PC-9 (cell line): ENCODE measurements at regions not wholly inside any gene's neighbourhood (a gene's known extent, or its start where the extent isn't known, plus 50 kb on each side); places are given as distances from the start of the nearest gene placed in this dataset.

ENCODE experiments used
- BruUV-seq: library from RNA; stranded (reverse); fragments of 400-500 nt; replicated peaks from 2 replicates; lab custom pipeline; 2021; lab: Mats Ljungman, UMichigan
- CTCF ChIA-PET: fragments of 300-600 bp; sonication (Branson Sonifier 250); formaldehyde crosslinking; loops from one replicate; lab custom pipeline; 2022; ENCODE audit warnings: antibody characterized with exemption; lab: Charles Lee
- POLR2A ChIA-PET: fragments of 300-600 bp; sonication (Branson Sonifier 250); formaldehyde crosslinking; loops from one replicate; lab custom pipeline; 2022; ENCODE audit warnings: antibody characterized with exemption; ENCODE audit not compliant: unreplicated experiment; lab: Charles Lee
- DNase-seq, 2 experiments: peaks; one replicate each; pipeline versions ENCODE4 v3.0.0 to v3.0.0-alpha.2; 2015 to 2022; ENCODE audit warnings: mixed read lengths in 1 of 2
- H2AFZ ChIP-seq: fragments of 200-600 bp; sonication (generic); 2 replicates; pipeline ENCODE4 v1.8.1; 2017; ENCODE audit warnings: antibody characterized with exemption
- H3F3A ChIP-seq: fragments of 200-600 bp; sonication (generic); 2 replicates; pipeline ENCODE4 v1.8.1; 2017; ENCODE audit warnings: antibody characterized with exemption, mild to moderate bottlenecking, low read depth; ENCODE audit not compliant: insufficient read depth
- H3K27ac ChIP-seq: fragments of 200-600 bp; sonication (generic); 2 replicates; pipeline ENCODE4 v1.6.1; 2016; ENCODE audit warnings: mixed run types
- H3K27me3 ChIP-seq: fragments of 200-600 bp; sonication (generic); 2 replicates; pipeline ENCODE4 v1.6.1; 2016; ENCODE audit warnings: low read depth, mixed run types; ENCODE audit not compliant: insufficient read depth
- H3K36me3 ChIP-seq: fragments of 200-600 bp; sonication (generic); 2 replicates; pipeline ENCODE4 v1.6.1; 2016; ENCODE audit warnings: low read depth, mixed run types
- H3K4me1 ChIP-seq: fragments of 200-600 bp; sonication (generic); replicated peaks from 2 replicates; pipeline ENCODE4 v1.6.1; 2016; ENCODE audit warnings: mixed run types; ENCODE audit not compliant: insufficient read depth
- H3K4me2 ChIP-seq: fragments of 200-600 bp; sonication (generic); 2 replicates; pipeline ENCODE4 v1.6.1; 2017; ENCODE audit warnings: mixed run types
- H3K4me3 ChIP-seq: fragments of 200-600 bp; sonication (generic); 2 replicates; pipeline ENCODE4 v1.6.1; 2016; ENCODE audit warnings: mixed run types
- H3K79me2 ChIP-seq: fragments of 200-600 bp; sonication (generic); 2 replicates; pipeline ENCODE4 v1.6.1; 2017; ENCODE audit warnings: low read depth, mixed run types
- H3K9me2 ChIP-seq: fragments of 200-600 bp; sonication (generic); 2 replicates; pipeline ENCODE4 v1.8.1; 2017; ENCODE audit warnings: mild to moderate bottlenecking; ENCODE audit not compliant: insufficient read depth
- H3K9me3 ChIP-seq: fragments of 200-600 bp; sonication (generic); 2 replicates; pipeline ENCODE4 v1.8.1; 2016; ENCODE audit warnings: low read depth; ENCODE audit not compliant: insufficient read depth
- H4K20me1 ChIP-seq: fragments of 200-600 bp; sonication (generic); 2 replicates; pipeline ENCODE4 v1.8.1; 2017; ENCODE audit not compliant: insufficient read depth
- CTCF ChIP-seq: fragments of 200-600 bp; sonication (generic); conservative IDR thresholded peaks from 2 replicates; pipeline ENCODE4 v1.6.1; 2017; ENCODE audit warnings: mixed run types, antibody characterized with exemption, mild to moderate bottlenecking, moderate library complexity
- EZH2 ChIP-seq: fragments of 200-600 bp; sonication (generic); IDR thresholded peaks from 2 replicates; pipeline ENCODE4 v1.8.0; 2017; ENCODE audit warnings: antibody characterized with exemption, low read depth
- intact Hi-C: fragments of 100-400 bp; cut with micrococcal nuclease; formaldehyde crosslinking; loops from one replicate; pipeline ENCODE4 v1.10.0; 2022; ENCODE audit not compliant: unreplicated experiment

- H3K79me2 ChIP-seq: no peaks in the 10 kb centered on the region
- TF ChIP-seq EZH2: no peak
- peak overlapping the region; percentile 33; the same call in 1 of the 2 replicates for H3K4me3 ChIP-seq
- H4K20me1 ChIP-seq: no peaks in the 10 kb centered on the region
- no peaks in the 10 kb centered on the region for H3K27me3 ChIP-seq
- peaks cover 31% of the 10 kb centered on the region for H3K4me1 ChIP-seq
- H3K4me2 ChIP-seq: peak overlapping the region; percentile 65
- POLR2A ChIA-PET: interaction anchor here (0.5 to 0.6 kb wide), 3 partner anchors 12 to 95 kb away, joined by 3 read pairs; no protein-coding TSS in a partner anchor
- no peaks in the 10 kb centered on the region for H3K9me3 ChIP-seq
- H3K27ac ChIP-seq: peak overlapping the region; percentile 75
- peak; percentile 69 to 89 for DNase-seq
- H3F3A ChIP-seq: peaks cover 19% of the 10 kb centered on the region
- H3K36me3 ChIP-seq: no peaks in the 10 kb centered on the region
- H3K9me2 ChIP-seq: no peaks in the 10 kb centered on the region
- no peak overlapping the region for H2AFZ ChIP-seq
- CTCF ChIA-PET: no interaction called here
- no TSS peak for BruUV-seq
- intact Hi-C loops: loop anchor here (5.0 to 10.0 kb wide), 2 partner anchors 78 to 181 kb away; no protein-coding TSS in a partner anchor
Observed at GRCh38 chr6:84466511-84466910, 239.1 kb upstream of the CEP162 start.

- H2AFZ ChIP-seq: no peak overlapping the region
- peaks cover 31% of the 10 kb centered on the region for H3K4me1 ChIP-seq
- no peak for TF ChIP-seq CTCF
- no peak for TF ChIP-seq EZH2
- H3K4me3 ChIP-seq: no peak overlapping the region
- CTCF ChIA-PET: no interaction called here
- no peaks in the 10 kb centered on the region for H3K9me2 ChIP-seq
- POLR2A ChIA-PET: no interaction called here
- no peak overlapping the region for H3K27ac ChIP-seq
- no peak for DNase-seq
- no peaks in the 10 kb centered on the region for H3K79me2 ChIP-seq
- no peaks in the 10 kb centered on the region for H4K20me1 ChIP-seq
- no peaks in the 10 kb centered on the region for H3K9me3 ChIP-seq
- no peaks in the 10 kb centered on the region for H3K27me3 ChIP-seq
- no peak overlapping the region for H3K4me2 ChIP-seq
- H3F3A ChIP-seq: peaks cover 19% of the 10 kb centered on the region
- BruUV-seq: no TSS peak
- intact Hi-C loops: loop anchor here (10.0 kb wide), 1 partner anchor 80 kb away; no protein-coding TSS in a partner anchor
- no peaks in the 10 kb centered on the region for H3K36me3 ChIP-seq
Observed at GRCh38 chr6:84464471-84464870, 237.0 kb upstream of the CEP162 start.

- H3K27ac ChIP-seq: no peak overlapping the region
Observed at GRCh38 chr6:84462698-84463097, 235.3 kb upstream of the CEP162 start.

More at GRCh38 chr6:84462698-84463097, 235.3 kb upstream of the CEP162 start:
- Histone ChIP-seq H3F3A (peaks cover 19% of the 10 kb centered on the region), H3K79me2 (no peaks in the 10 kb centered on the region), H3K4me2 (no peak overlapping the region), H3K9me3 (no peaks in the 10 kb centered on the region), H3K27me3 (no peaks in the 10 kb centered on the region), H3K9me2 (no peaks in the 10 kb centered on the region), H4K20me1 (no peaks in the 10 kb centered on the region), H2AFZ (no peak overlapping the region), H3K36me3 (no peaks in the 10 kb centered on the region), H3K4me1 (peaks cover 26% of the 10 kb centered on the region), H3K4me3 (no peak overlapping the region)
- intact Hi-C loops: loop anchor here (10.0 kb wide), 1 partner anchor 82 kb away; no protein-coding TSS in a partner anchor
- ChIA-PET POLR2A (no interaction called here), CTCF (no interaction called here)
- DNase-seq: no peak
- BruUV-seq: no TSS peak
- no peak for TF ChIP-seq EZH2
- no peak for TF ChIP-seq CTCF
